ENCODE measurements at regions not wholly inside any gene's neighbourhood (a gene's known extent, or its start where the extent isn't known, plus 50 kb on each side); places are given as distances from the start of the nearest gene placed in this dataset.

DNA sequence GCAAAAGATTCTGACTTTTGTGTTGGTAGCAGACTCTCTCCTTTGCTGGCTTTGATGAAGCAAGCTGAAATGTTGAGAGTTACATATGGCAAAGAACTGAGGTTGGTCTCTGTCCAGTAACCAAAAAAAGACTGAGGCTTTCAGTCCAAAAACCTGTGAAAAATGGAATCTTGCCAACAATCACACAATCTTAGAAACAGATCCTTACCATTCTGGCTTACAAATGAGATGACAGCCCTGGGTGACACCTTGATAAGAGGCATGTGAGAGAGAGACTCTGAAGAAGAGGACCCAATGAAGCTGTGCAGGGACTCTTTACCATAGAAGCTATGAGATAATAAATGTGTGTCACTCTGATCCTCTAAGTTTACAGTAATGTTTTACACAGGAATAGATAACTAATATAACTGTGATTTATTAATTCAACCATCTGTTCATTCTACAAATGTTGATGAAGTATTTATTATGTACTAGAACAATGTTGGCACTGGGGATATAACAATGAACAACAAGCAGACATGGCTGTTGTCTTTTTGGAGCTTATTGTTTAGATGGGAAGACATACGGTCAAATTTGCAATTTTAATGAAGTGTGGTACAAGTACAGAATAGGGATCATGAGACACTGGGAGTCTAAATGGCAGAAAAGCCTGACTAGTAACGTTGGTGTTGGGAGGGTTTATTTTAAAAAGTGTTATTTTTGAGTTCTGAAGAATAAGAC lies 251.0 kb downstream of the OLFM3 start:
- H3K4me3 ChIP-seq = no peak overlapping the region
- no peak for TF ChIP-seq CTCF (IDR thresholded peaks at IDR 0.05; ENCODE audit: borderline replicate concordance)
- H3K9me3 ChIP-seq (replicated peaks) = no peaks in the 10 kb centered on the region
- no peak overlapping the region for H3K27ac ChIP-seq (replicated peaks)
- intact Hi-C loops (cut with micrococcal nuclease) = no loop called here
- DNase-seq = no peak
- H3K4me1 ChIP-seq = no peaks in the 10 kb centered on the region
- H3K27me3 ChIP-seq (ENCODE audit: low read depth) = no peaks in the 10 kb centered on the region
- no peaks in the 10 kb centered on the region for H3K36me3 ChIP-seq

- H3K4me1 ChIP-seq = no peaks in the 10 kb centered on the region
- H3K4me3 ChIP-seq = no peak overlapping the region
- intact Hi-C loops (cut with micrococcal nuclease) = no loop called here
- no peak for TF ChIP-seq CTCF (IDR thresholded peaks at IDR 0.05; ENCODE audit: borderline replicate concordance)
- H3K27me3 ChIP-seq (ENCODE audit: low read depth) = no peaks in the 10 kb centered on the region
- no peak overlapping the region for H3K27ac ChIP-seq (replicated peaks)
- H3K9me3 ChIP-seq (replicated peaks) = peaks cover 9% of the 10 kb centered on the region
- no peaks in the 10 kb centered on the region for H3K36me3 ChIP-seq
- no peak for DNase-seq
Measured at GRCh38 chr1:101748077-101748476, 248.6 kb downstream of the OLFM3 start.
